HCT116 (cell line): ENCODE measurements at regions not wholly inside any gene's neighbourhood (a gene's known extent, or its start where the extent isn't known, plus 50 kb on each side); places are given as distances from the start of the nearest gene placed in this dataset.

Source experiments
- ATAC-seq: fragments of 200-7000 bp; cut with Tn5 transposase; 2 replicates; pipeline ENCODE4 v1.9.1; 2020; ENCODE audit warnings: mild to moderate bottlenecking, moderate library complexity
- BruUV-seq: library from RNA; stranded (reverse); fragments of 400-500 nt; replicated peaks from 2 replicates; lab custom pipeline; 2021; lab: Mats Ljungman, UMichigan
- CTCF ChIA-PET: fragments of 300-600 bp; sonication (Branson Sonifier 250); formaldehyde crosslinking; loops from one replicate; lab custom pipeline; 2021; ENCODE audit warnings: antibody characterized with exemption; lab: Charles Lee
- POLR2A ChIA-PET: fragments of 300-600, 350-600 bp; sonication (Branson Sonifier 250); formaldehyde crosslinking; loops from one replicate; lab custom pipeline; 2021; ENCODE audit warnings: antibody characterized with exemption; lab: Charles Lee
- RAD21 ChIA-PET, 2 experiments: fragments of 300-600 bp; sonication (Branson Sonifier 250); formaldehyde crosslinking; loops; one replicate each; lab custom pipeline; 2023; ENCODE audit warnings: low total read pairs in 2 of 2; ENCODE audit not compliant: uncharacterized antibody in 2 of 2, unreplicated experiment in 2 of 2, low non-redundant PET in 1 of 2; lab: Charles Lee
- DNase-seq: peaks from one replicate; pipeline ENCODE4 v3.0.0-alpha.2; 2010; ENCODE audit warnings: low read depth, low spot score
- H2AFZ ChIP-seq: fragments of 200-600 bp; shearing (Covaris generic), sonication (generic); 2 replicates; pipeline ENCODE4 v1.6.1; 2017; ENCODE audit warnings: low read depth, mixed run types, mixed read lengths, antibody characterized with exemption, low read length; ENCODE audit not compliant: poor library complexity, severe bottlenecking
- H3K27ac ChIP-seq: 2 replicates; pipeline ENCODE4 v1.5.1; 2012; ENCODE audit warnings: low read depth, low read length
- H3K27me3 ChIP-seq: fragments of 200-600 bp; sonication (generic); 2 replicates; pipeline ENCODE4 v1.6.1; 2016; ENCODE audit warnings: mixed run types, low read length, mixed read lengths; ENCODE audit not compliant: insufficient read depth
- H3K36me3 ChIP-seq, 2 experiments: fragments of 200-500 bp in 1 of 2; fragments of 200-600 bp in 1 of 2; sonication (Bioruptor generic) in 1 of 2; sonication (generic) in 1 of 2; 2 replicates each; pipeline versions ENCODE4 v1.5.1 to v1.6.1; 2014 to 2016; ENCODE audit warnings: low read length in 2 of 2, inconsistent platforms in 1 of 2, mixed read lengths in 1 of 2, mixed run types in 1 of 2; ENCODE audit not compliant: insufficient read depth in 2 of 2, control insufficient read depth in 1 of 2
- H3K4me1 ChIP-seq, 2 experiments: fragments of 200-600 bp in 1 of 2; sonication (generic) in 1 of 2; 2 replicates each; pipeline versions ENCODE4 v1.5.1 to v1.6.1; 2012 to 2017; ENCODE audit warnings: low read length in 2 of 2, inconsistent platforms in 1 of 2, mild to moderate bottlenecking in 1 of 2, mixed read lengths in 1 of 2, mixed run types in 1 of 2, moderate library complexity in 1 of 2; ENCODE audit not compliant: insufficient read depth in 2 of 2, control insufficient read depth in 1 of 2
- H3K4me2 ChIP-seq: fragments of 200-600 bp; sonication (generic); 2 replicates; pipeline ENCODE4 v1.6.1; 2017; ENCODE audit warnings: mixed run types, low read length, mixed read lengths
- H3K4me3 ChIP-seq, 2 experiments: fragments of 200-600 bp in 1 of 2; sonication (generic) in 1 of 2; replicated peaks in 1 of 2; 2 replicates each; pipeline ENCODE4 v1.5.1; 2011 to 2016; ENCODE audit warnings: low read length in 2 of 2, control low read depth in 1 of 2, low read depth in 1 of 2, mild to moderate bottlenecking in 1 of 2, mixed read lengths in 1 of 2, mixed run types in 1 of 2
- H3K79me2 ChIP-seq: fragments of 200-600 bp; sonication (generic); 2 replicates; pipeline ENCODE4 v1.6.1; 2017; ENCODE audit warnings: mild to moderate bottlenecking, mixed run types, low read length, moderate library complexity, mixed read lengths; ENCODE audit not compliant: insufficient read depth
- H3K9ac ChIP-seq: fragments of 200-600 bp; sonication (generic); 2 replicates; pipeline ENCODE4 v1.6.1; 2016; ENCODE audit warnings: low read length, mixed read lengths
- H3K9me2 ChIP-seq: fragments of 200-600 bp; sonication (generic), shearing (Covaris generic); 2 replicates; pipeline ENCODE4 v1.6.1; 2017; ENCODE audit warnings: mixed run types, mild to moderate bottlenecking, moderate library complexity; ENCODE audit not compliant: insufficient read depth
- H3K9me3 ChIP-seq, 2 experiments: fragments of 200-500 bp in 1 of 2; fragments of 200-600 bp in 1 of 2; sonication (Bioruptor generic) in 1 of 2; sonication (generic) in 1 of 2; 2 replicates each; pipeline ENCODE4 v1.6.1; 2014 to 2017; ENCODE audit warnings: low read length in 2 of 2, mixed read lengths in 2 of 2, inconsistent platforms in 1 of 2, low read depth in 1 of 2, mild to moderate bottlenecking in 1 of 2, mixed run types in 1 of 2, moderate library complexity in 1 of 2; ENCODE audit not compliant: control insufficient read depth in 1 of 2, insufficient read depth in 1 of 2
- H4K20me1 ChIP-seq: fragments of 200-600 bp; sonication (generic), shearing (Covaris generic); 2 replicates; pipeline ENCODE4 v1.6.1; 2017; ENCODE audit warnings: mixed run types, mild to moderate bottlenecking, moderate library complexity; ENCODE audit not compliant: insufficient read depth
- ATF3 ChIP-seq: IDR thresholded peaks from 2 replicates; pipeline ENCODE4 v1.6.1; 2012
- CBX3 ChIP-seq: IDR thresholded peaks from 2 replicates; pipeline ENCODE4 v1.6.1; 2012; ENCODE audit warnings: low read depth
- CTCF ChIP-seq, 3 experiments: fragments of 200-600 bp in 1 of 3; sonication (generic) in 1 of 3; IDR thresholded peaks in 2 of 3; conservative IDR thresholded peaks in 1 of 3; 2 replicates each; pipeline ENCODE4 v1.5.1; 2012 to 2017; ENCODE audit warnings: low read depth in 2 of 3, low read length in 2 of 3, antibody characterized with exemption in 1 of 3, borderline replicate concordance in 1 of 3, control low read depth in 1 of 3, mild to moderate bottlenecking in 1 of 3, mixed read lengths in 1 of 3, mixed run types in 1 of 3, moderate library complexity in 1 of 3; ENCODE audit not compliant: insufficient read depth in 1 of 3
- FOSL1 ChIP-seq: IDR thresholded peaks from 2 replicates; pipeline ENCODE4 v1.6.1; 2012; ENCODE audit warnings: low read depth
- POLR2AphosphoS5 ChIP-seq: IDR thresholded peaks from 2 replicates; pipeline ENCODE4 v1.6.1; 2011; ENCODE audit warnings: mild to moderate bottlenecking, low read depth, low read length, moderate library complexity
- RAD21 ChIP-seq: IDR thresholded peaks from 2 replicates; pipeline ENCODE4 v1.6.1; 2012; ENCODE audit warnings: low read depth, mild to moderate bottlenecking
- REST ChIP-seq: IDR thresholded peaks from 2 replicates; pipeline ENCODE4 v1.6.1; 2012; ENCODE audit warnings: low read depth
- SP1 ChIP-seq: IDR thresholded peaks from 2 replicates; pipeline ENCODE4 v1.6.1; 2012; ENCODE audit warnings: low read depth
- SRF ChIP-seq: IDR thresholded peaks from 2 replicates; pipeline ENCODE4 v1.6.1; 2012; ENCODE audit warnings: low read depth
- YY1 ChIP-seq: IDR thresholded peaks from 2 replicates; pipeline ENCODE4 v1.6.1; 2011; ENCODE audit warnings: low read length, low read depth, moderate library complexity, mild to moderate bottlenecking; ENCODE audit not compliant: insufficient replicate concordance; ENCODE audit errors: extremely low read depth
- ZFX ChIP-seq: fragments of 450-650 bp; IDR thresholded peaks from 2 replicates; pipeline ENCODE4 v1.6.1; 2017
- intact Hi-C: fragments of 100-400 bp; cut with micrococcal nuclease; formaldehyde crosslinking; loops from 2 replicates; pipeline ENCODE4 v1.10.0; 2022

- ChIA-PET POLR2A (no interaction called here), RAD21 (no interaction called here), CTCF (no interaction called here)
- no peak overlapping the region for H3K4me3 ChIP-seq
- H3K9ac ChIP-seq: no peak overlapping the region
- TF ChIP-seq SP1 (no peak), REST (no peak), SRF (no peak), FOSL1 (no peak), ATF3 (no peak), CBX3 (no peak), YY1 (no peak), ZFX (no peak), CTCF (IDR thresholded peaks at IDR 0.05 in 2 of 3, conservative IDR thresholded peaks at IDR 0.05 in 1 of 3; ENCODE audit: borderline replicate concordance in 1 of 3, insufficient read depth in 1 of 3, low read depth in 2 of 3, low read length in 2 of 3) (no peak), RAD21 (no peak), POLR2AphosphoS5 (no peak)
- no peaks in the 10 kb centered on the region for H3K9me3 ChIP-seq
- DNase-seq (no peak), ATAC-seq (no peak)
- H3K36me3 ChIP-seq: no peaks in the 10 kb centered on the region
- BruUV-seq: no TSS peak
- H3K27ac ChIP-seq: no peak overlapping the region
- H3K9me2 ChIP-seq: no peaks in the 10 kb centered on the region
- no peak overlapping the region for H3K4me2 ChIP-seq
- no peak overlapping the region for H2AFZ ChIP-seq
- no peaks in the 10 kb centered on the region for H3K79me2 ChIP-seq
- intact Hi-C loops: no loop called here
- H3K4me1 ChIP-seq: peaks cover 0 to 7% of the 10 kb centered on the region in 2 experiments; a peak in 2 of 4 replicates
- no peaks in the 10 kb centered on the region for H3K27me3 ChIP-seq
- H4K20me1 ChIP-seq: no peaks in the 10 kb centered on the region
Measured at GRCh38 chr2:215529271-215529670, 93.4 kb upstream of the FN1 start.
